HEK293 (cell line): ENCODE measurements at regions not wholly inside any gene's neighbourhood (a gene's known extent, or its start where the extent isn't known, plus 50 kb on each side); places are given as distances from the start of the nearest gene placed in this dataset.

ENCODE experiments used
- CTCF ChIA-PET: fragments of 350-600 bp; formaldehyde crosslinking; extraction: SDS; loops from one replicate; lab custom pipeline; 2021; ENCODE audit warnings: antibody characterized with exemption; lab: Yijun Ruan, JAX
- POLR2A ChIA-PET: fragments of 300-600 bp; formaldehyde crosslinking; extraction: SDS; loops from one replicate; lab custom pipeline; 2020; ENCODE audit warnings: antibody characterized with exemption, inconsistent platforms; lab: Yijun Ruan, JAX
- H3K27ac ChIP-seq: fragments of 200-500 bp; sonication (Bioruptor generic); 2 replicates; pipeline ENCODE4 v1.5.1; 2014; ENCODE audit warnings: low read depth, low read length, control low read depth, inconsistent platforms; ENCODE audit errors: extremely low read depth
- H3K36me3 ChIP-seq, 2 experiments: fragments of 200-500 bp in 1 of 2; sonication (Bioruptor generic) in 1 of 2; 1 replicate in 1 of 2; 2 replicates in 1 of 2; pipeline ENCODE4 v1.5.1; 2014 to 2017; ENCODE audit warnings: inconsistent platforms in 2 of 2, low read length in 2 of 2; ENCODE audit not compliant: control insufficient read depth in 2 of 2, insufficient read depth in 1 of 2
- H3K4me1 ChIP-seq: fragments of 200-500 bp; sonication (Bioruptor generic); 2 replicates; pipeline ENCODE4 v1.5.1; 2014; ENCODE audit warnings: mild to moderate bottlenecking, low read length, inconsistent platforms; ENCODE audit not compliant: control insufficient read depth, insufficient read depth
- H3K4me3 ChIP-seq: 2 replicates; pipeline ENCODE4 v1.5.1; 2011; ENCODE audit warnings: low read depth, mild to moderate bottlenecking, control low read depth, low read length, moderate library complexity
- H3K9me3 ChIP-seq: fragments of 200-500 bp; sonication (Bioruptor generic); 2 replicates; pipeline ENCODE4 v1.5.1; 2014; ENCODE audit warnings: low read depth, low read length, inconsistent platforms; ENCODE audit not compliant: control insufficient read depth, insufficient read depth
- HOXC10 ChIP-seq: sonication (generic); formaldehyde crosslinking; IDR thresholded peaks from 2 replicates; pipeline ENCODE4 v1.8.1; 2023; ENCODE audit warnings: mild to moderate bottlenecking, missing genetic modification reagents
- IKZF3 ChIP-seq: fragments of 450-650 bp; IDR thresholded peaks from 2 replicates; pipeline ENCODE4 v1.5.0; 2018; ENCODE audit warnings: missing biosample characterization, mild to moderate bottlenecking, missing genetic modification characterization, moderate library complexity
- KLF16 ChIP-seq: fragments of 450-650 bp; formaldehyde crosslinking; IDR thresholded peaks from 2 replicates; pipeline ENCODE4 v1.5.1; 2017; ENCODE audit warnings: missing biosample characterization, missing genetic modification characterization
- KLF8 ChIP-seq: fragments of 450-650 bp; formaldehyde crosslinking; IDR thresholded peaks from 2 replicates; pipeline ENCODE4 v1.5.1; 2016; ENCODE audit warnings: missing biosample characterization, missing genetic modification characterization
- MEIS1 ChIP-seq: sonication (generic); formaldehyde crosslinking; IDR thresholded peaks from 2 replicates; pipeline ENCODE4 v1.8.1; 2022; ENCODE audit warnings: missing genetic modification reagents, mild to moderate bottlenecking, borderline replicate concordance
- SETDB1 ChIP-seq: IDR thresholded peaks from one replicate; pipeline ENCODE4 v1.6.1; 2017; ENCODE audit warnings: mild to moderate bottlenecking, low read length, moderate library complexity, mixed read lengths; ENCODE audit not compliant: insufficient read length
- ZFP3 ChIP-seq: fragments of 450-650 bp; formaldehyde crosslinking; IDR thresholded peaks from 2 replicates; pipeline ENCODE4 v1.5.1; 2016; ENCODE audit warnings: low read depth, missing biosample characterization, missing genetic modification characterization
- ZFP69B ChIP-seq: fragments of 450-650 bp; formaldehyde crosslinking; IDR thresholded peaks from 2 replicates; pipeline ENCODE4 v1.5.1; 2016; ENCODE audit warnings: missing biosample characterization, missing genetic modification characterization
- ZNF146 ChIP-seq: fragments of 450-650 bp; formaldehyde crosslinking; IDR thresholded peaks from 2 replicates; pipeline ENCODE4 v1.5.1; 2016; ENCODE audit warnings: missing biosample characterization, missing genetic modification characterization
- ZNF184 ChIP-seq: fragments of 450-650 bp; IDR thresholded peaks from 2 replicates; pipeline ENCODE4 v1.5.1; 2018; ENCODE audit warnings: missing biosample characterization, mild to moderate bottlenecking, missing genetic modification characterization
- ZNF2 ChIP-seq: fragments of 450-650 bp; formaldehyde crosslinking; IDR thresholded peaks from 2 replicates; pipeline ENCODE4 v1.5.1; 2016; ENCODE audit warnings: missing biosample characterization, missing genetic modification characterization
- ZNF239 ChIP-seq: fragments of 450-650 bp; formaldehyde crosslinking; IDR thresholded peaks from 2 replicates; pipeline ENCODE4 v1.5.1; 2016; ENCODE audit warnings: missing biosample characterization, missing genetic modification characterization
- ZNF266 ChIP-seq: fragments of 450-650 bp; formaldehyde crosslinking; IDR thresholded peaks from 2 replicates; pipeline ENCODE4 v1.5.1; 2016; ENCODE audit warnings: missing biosample characterization, missing genetic modification characterization, low read depth
- ZNF311 ChIP-seq: fragments of 450-650 bp; formaldehyde crosslinking; IDR thresholded peaks from 2 replicates; pipeline ENCODE4 v1.5.1; 2017; ENCODE audit warnings: missing biosample characterization, missing genetic modification characterization, borderline replicate concordance
- ZNF394 ChIP-seq: fragments of 450-650 bp; formaldehyde crosslinking; IDR thresholded peaks from 2 replicates; pipeline ENCODE4 v1.5.1; 2016; ENCODE audit warnings: missing biosample characterization, missing genetic modification characterization, mild to moderate bottlenecking, moderate library complexity, borderline replicate concordance
- ZNF510 ChIP-seq: fragments of 450-650 bp; formaldehyde crosslinking; IDR thresholded peaks from 2 replicates; pipeline ENCODE4 v1.5.1; 2018; ENCODE audit warnings: mild to moderate bottlenecking, missing genetic modification characterization, missing biosample characterization; ENCODE audit not compliant: insufficient replicate concordance
- ZNF514 ChIP-seq: fragments of 450-650 bp; formaldehyde crosslinking; IDR thresholded peaks from 2 replicates; pipeline ENCODE4 v1.5.1; 2016; ENCODE audit warnings: missing biosample characterization, missing genetic modification characterization
- ZNF558 ChIP-seq: fragments of 450-650 bp; formaldehyde crosslinking; IDR thresholded peaks from 2 replicates; pipeline ENCODE4 v1.5.1; 2016; ENCODE audit warnings: missing biosample characterization, missing genetic modification characterization
- ZNF624 ChIP-seq: fragments of 450-650 bp; formaldehyde crosslinking; IDR thresholded peaks from 2 replicates; pipeline ENCODE4 v1.5.1; 2017; ENCODE audit warnings: missing biosample characterization, missing genetic modification characterization
- ZNF658 ChIP-seq: fragments of 450-650 bp; formaldehyde crosslinking; IDR thresholded peaks from 2 replicates; pipeline ENCODE4; 2016; ENCODE audit warnings: missing biosample characterization, missing genetic modification characterization
- ZNF670 ChIP-seq: fragments of 450-650 bp; formaldehyde crosslinking; IDR thresholded peaks from 2 replicates; pipeline ENCODE4 v1.5.1; 2016; ENCODE audit warnings: missing biosample characterization, missing genetic modification characterization, low read depth
- ZNF785 ChIP-seq: fragments of 450-650 bp; formaldehyde crosslinking; IDR thresholded peaks from 2 replicates; pipeline ENCODE4 v1.5.1; 2016; ENCODE audit warnings: missing biosample characterization, missing genetic modification characterization
- ZNF792 ChIP-seq: fragments of 450-650 bp; formaldehyde crosslinking; IDR thresholded peaks from 2 replicates; pipeline ENCODE4 v1.5.1; 2016; ENCODE audit warnings: missing biosample characterization, missing genetic modification characterization
- TF ChIP-seq, protein P1 (sequence below): fragments of 450-650 bp; formaldehyde crosslinking; IDR thresholded peaks from 2 replicates; pipeline ENCODE4 v1.5.1; 2017; ENCODE audit warnings: missing biosample characterization, missing genetic modification characterization
- TF ChIP-seq, protein P2 (sequence below): fragments of 450-650 bp; formaldehyde crosslinking; IDR thresholded peaks from 2 replicates; pipeline ENCODE4 v1.5.1; 2016; ENCODE audit warnings: missing biosample characterization, missing genetic modification characterization

DNA sequence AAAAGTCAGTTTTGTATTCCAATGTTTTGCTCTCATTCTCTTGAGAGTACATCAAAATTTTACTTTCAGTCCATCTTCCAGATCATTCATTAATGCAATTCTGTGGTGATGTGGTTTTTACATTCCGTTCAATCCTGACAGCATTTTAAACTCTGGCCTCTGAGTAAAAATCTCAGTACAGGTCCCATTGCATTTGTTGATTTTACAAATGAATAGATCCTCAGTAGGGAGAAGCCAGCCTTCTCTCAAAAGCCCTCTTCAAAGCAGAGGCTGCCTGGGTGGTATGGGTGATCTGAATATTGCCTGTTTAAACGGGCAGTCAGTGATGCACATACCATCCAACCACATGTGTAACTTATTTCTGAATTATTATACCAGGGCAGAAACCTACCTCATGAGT lies 72.5 kb upstream of the TSC22D2 start (continued):
- TF ChIP-seq, protein P1, sequence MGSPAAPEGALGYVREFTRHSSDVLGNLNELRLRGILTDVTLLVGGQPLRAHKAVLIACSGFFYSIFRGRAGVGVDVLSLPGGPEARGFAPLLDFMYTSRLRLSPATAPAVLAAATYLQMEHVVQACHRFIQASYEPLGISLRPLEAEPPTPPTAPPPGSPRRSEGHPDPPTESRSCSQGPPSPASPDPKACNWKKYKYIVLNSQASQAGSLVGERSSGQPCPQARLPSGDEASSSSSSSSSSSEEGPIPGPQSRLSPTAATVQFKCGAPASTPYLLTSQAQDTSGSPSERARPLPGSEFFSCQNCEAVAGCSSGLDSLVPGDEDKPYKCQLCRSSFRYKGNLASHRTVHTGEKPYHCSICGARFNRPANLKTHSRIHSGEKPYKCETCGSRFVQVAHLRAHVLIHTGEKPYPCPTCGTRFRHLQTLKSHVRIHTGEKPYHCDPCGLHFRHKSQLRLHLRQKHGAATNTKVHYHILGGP (tag by site-specific recombination) = no peak
- no peak for TF ChIP-seq ZNF394 (tag by site-specific recombination)
- TF ChIP-seq ZNF624 = no peak

DNA sequence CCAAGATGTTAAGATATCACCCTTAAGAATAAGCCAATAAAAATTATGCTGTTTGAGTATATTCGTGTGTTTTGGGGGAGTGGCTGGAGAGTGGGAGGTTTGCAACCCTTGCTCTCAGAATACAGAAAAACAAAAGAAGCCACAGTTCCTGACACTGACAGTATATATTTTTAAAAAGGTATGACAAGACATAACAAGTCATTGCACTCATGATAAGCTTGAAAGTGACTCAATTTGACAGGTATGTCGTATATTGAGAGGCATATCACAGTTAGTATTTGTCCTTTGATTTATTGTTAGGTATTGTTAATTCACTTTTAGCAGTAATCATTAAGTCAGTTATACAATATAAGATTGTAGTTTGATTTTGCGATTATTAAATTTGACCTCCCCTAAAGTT lies 73.1 kb upstream of the TSC22D2 start:
- Histone ChIP-seq H3K4me3 (no peak overlapping the region), H3K27ac (no peak overlapping the region), H3K36me3 (no peaks in the 10 kb centered on the region), H3K4me1 (no peaks in the 10 kb centered on the region), H3K9me3 (no peaks in the 10 kb centered on the region)
- POLR2A ChIA-PET = no interaction called here
- CTCF ChIA-PET = no interaction called here
- no peak for TF ChIP-seq HOXC10 (CRISPR knock-in tag)
- no peak for TF ChIP-seq ZNF311
- TF ChIP-seq ZNF558 (tag by site-specific recombination) = no peak
- TF ChIP-seq, protein P1 (tag by site-specific recombination) = no peak
- no peak for TF ChIP-seq ZNF239 (tag by site-specific recombination)
- no peak for TF ChIP-seq ZFP69B (tag by site-specific recombination)
- no peak for TF ChIP-seq ZNF146
- no peak for TF ChIP-seq ZNF792 (tag by site-specific recombination)

DNA sequence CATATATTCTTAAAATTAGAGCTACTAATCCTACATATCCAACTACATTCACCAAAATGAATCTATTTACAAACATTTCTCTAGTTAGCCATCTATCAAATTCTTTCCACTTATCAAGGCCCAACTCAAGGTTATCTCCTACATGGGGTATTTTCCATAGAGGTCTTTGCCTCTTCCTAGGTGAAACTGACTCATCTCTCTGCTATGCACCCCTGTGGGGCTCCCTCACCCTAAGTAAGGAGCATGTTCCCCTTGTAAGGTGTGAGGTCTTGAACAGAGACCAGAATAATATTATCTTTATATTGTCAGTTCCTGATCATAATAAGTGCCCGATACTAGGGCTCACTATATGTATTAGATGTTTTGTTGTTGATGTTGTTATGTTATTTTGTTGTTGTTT lies 74.6 kb upstream of the TSC22D2 start:
- TF ChIP-seq ZNF266 (tag by site-specific recombination) = no peak
- TF ChIP-seq ZNF510 (tag by site-specific recombination) = no peak
- TF ChIP-seq ZNF785 = no peak
- no peak for TF ChIP-seq KLF8 (tag by site-specific recombination)
- TF ChIP-seq ZFP3 (tag by site-specific recombination) = no peak
- no peak for TF ChIP-seq ZNF670 (tag by site-specific recombination)
- TF ChIP-seq SETDB1 = no peak
- TF ChIP-seq IKZF3 (tag by site-specific recombination) = no peak
- no peak for TF ChIP-seq ZNF658 (tag by site-specific recombination)
- no peak for TF ChIP-seq ZNF514 (tag by site-specific recombination)
- TF ChIP-seq, protein P2, sequence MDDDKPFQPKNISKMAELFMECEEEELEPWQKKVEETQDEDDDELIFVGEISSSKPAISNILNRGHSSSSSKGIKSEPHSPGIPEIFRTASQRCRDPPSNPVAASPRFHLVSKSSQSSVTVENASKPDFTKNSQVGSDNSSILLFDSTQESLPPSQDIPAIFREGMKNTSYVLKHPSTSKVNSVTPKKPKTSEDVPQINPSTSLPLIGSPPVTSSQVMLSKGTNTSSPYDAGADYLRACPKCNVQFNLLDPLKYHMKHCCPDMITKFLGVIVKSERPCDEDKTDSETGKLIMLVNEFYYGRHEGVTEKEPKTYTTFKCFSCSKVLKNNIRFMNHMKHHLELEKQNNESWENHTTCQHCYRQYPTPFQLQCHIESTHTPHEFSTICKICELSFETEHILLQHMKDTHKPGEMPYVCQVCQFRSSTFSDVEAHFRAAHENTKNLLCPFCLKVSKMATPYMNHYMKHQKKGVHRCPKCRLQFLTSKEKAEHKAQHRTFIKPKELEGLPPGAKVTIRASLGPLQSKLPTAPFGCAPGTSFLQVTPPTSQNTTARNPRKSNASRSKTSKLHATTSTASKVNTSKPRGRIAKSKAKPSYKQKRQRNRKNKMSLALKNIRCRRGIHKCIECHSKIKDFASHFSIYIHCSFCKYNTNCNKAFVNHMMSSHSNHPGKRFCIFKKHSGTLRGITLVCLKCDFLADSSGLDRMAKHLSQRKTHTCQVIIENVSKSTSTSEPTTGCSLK (tag by site-specific recombination) = no peak
- TF ChIP-seq ZNF184 (tag by site-specific recombination) = no peak
- no peak for TF ChIP-seq ZFP69B (tag by site-specific recombination)
- no peak for TF ChIP-seq KLF16
- TF ChIP-seq MEIS1 (CRISPR knock-in tag) = no peak
- no peak for TF ChIP-seq ZNF2 (tag by site-specific recombination)
- CTCF ChIA-PET = no interaction called here
- Histone ChIP-seq H3K27ac (no peak overlapping the region), H3K36me3 (no peaks in the 10 kb centered on the region), H3K4me3 (no peak overlapping the region), H3K4me1 (no peaks in the 10 kb centered on the region), H3K9me3 (no peaks in the 10 kb centered on the region)
- POLR2A ChIA-PET = no interaction called here
